ENCODE measurements at regions not wholly inside any gene's neighbourhood (a gene's known extent, or its start where the extent isn't known, plus 50 kb on each side); places are given as distances from the start of the nearest gene placed in this dataset.

DNA sequence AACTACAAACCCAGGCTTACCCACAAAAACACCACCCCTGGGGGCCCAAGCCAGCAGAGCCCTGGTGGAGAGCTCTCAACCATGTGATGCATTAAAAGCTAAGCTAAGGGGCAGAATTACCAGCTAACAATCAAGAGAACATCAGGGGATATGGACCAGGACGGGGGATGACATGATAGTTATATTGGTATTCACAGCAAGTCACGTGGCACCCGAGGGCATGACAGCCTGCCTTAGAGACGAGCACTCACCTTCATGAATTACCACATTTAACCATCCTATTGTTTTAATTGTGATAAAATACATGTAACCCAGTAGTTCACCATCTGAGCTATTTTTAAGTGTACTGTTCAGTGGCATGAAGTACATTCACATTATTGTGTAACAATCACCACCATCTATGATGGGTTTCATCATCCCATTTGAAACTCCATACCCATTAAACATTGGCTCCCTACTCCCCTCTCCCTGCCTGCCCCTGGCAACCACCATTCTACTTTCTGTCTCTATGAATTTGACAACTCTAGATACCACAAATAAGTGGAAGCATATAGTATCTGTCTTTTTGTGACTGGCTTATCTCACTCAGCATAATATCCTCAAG lies 245.6 kb downstream of the ANAPC1 start:
- H3K36me3 Mint-ChIP-seq (ENCODE audit: low read depth) = no peaks in the 10 kb centered on the region
- intact Hi-C loops (cut with micrococcal nuclease) = no loop called here
- no peaks in the 10 kb centered on the region for H3K9me3 Mint-ChIP-seq
- H3K27ac Mint-ChIP-seq = no peak overlapping the region
- H3K4me1 Mint-ChIP-seq (ENCODE audit: low read depth) = peaks cover 44% of the 10 kb centered on the region
- H3K27me3 Mint-ChIP-seq = no peaks in the 10 kb centered on the region
- no peak overlapping the region for H3K4me3 Mint-ChIP-seq

DNA sequence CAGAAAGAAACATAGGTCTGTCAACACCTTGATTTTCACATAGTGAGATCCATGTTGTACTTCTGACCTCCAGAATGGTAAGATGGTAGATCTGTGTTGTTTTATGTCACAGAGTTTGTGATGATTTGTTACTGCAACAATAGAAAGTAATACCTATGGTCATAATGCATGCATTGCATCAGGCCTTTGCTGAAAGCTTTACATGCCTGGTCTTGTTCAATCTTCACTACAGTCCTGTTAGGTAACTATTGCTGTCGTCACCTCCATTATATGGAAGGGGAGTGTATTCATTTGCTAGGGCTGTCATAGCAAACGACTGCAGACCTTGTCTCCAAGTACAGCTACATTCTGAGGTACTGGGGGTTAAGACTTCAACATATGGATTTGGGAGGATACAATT lies 243.5 kb downstream of the ANAPC1 start:
- Mint-ChIP-seq H3K36me3 (ENCODE audit: low read depth) (no peaks in the 10 kb centered on the region), H3K4me3 (no peak overlapping the region), H3K27me3 (no peaks in the 10 kb centered on the region), H3K9me3 (no peaks in the 10 kb centered on the region), H3K27ac (no peak overlapping the region), H3K4me1 (ENCODE audit: low read depth) (peaks cover 37% of the 10 kb centered on the region)
- intact Hi-C loops (cut with micrococcal nuclease) = loop anchor here (5.0 kb wide), 1 partner anchor 62 kb away; no protein-coding TSS in a partner anchor

DNA sequence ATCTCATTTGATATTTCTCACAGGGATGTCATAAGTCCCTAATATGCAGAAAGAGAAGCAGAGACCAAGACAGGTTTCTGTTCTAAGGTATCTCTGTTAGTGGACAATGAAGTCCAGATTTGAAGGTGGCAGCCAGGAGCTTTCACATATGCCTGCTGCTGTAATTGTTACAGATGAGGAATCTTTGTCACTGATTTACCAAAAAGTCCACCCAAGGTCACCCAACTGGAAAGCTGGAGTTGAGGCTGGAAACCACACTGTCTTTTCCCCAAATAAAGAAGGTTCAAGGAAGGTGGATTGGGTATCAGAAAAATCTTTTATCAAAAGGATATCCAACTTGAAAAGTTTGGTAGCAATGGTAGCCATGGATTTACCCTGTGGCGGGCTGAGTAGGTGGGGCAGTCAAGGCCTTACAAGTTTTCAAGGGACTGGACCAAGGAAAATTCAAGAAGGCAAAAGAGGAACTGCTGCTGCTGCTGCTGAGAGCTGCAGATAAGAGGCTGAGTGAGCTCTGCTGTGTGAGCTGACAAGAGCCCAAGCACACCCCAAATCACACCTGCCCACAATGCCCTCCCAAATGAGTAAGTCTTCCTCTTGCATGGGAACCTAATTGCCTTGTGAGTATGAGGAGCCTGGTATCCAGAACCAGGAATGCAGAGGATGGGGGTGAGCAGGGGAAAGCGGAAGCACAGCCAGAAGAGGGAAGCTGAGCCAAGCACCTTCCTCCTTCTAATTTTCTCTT lies 241.2 kb downstream of the ANAPC1 start:
- Mint-ChIP-seq H3K36me3 (ENCODE audit: low read depth) (peaks cover 9% of the 10 kb centered on the region), H3K9me3 (peaks cover 16% of the 10 kb centered on the region), H3K27ac (peak overlapping the region; percentile 76), H3K4me3 (no peak overlapping the region), H3K4me1 (ENCODE audit: low read depth) (peaks cover 34% of the 10 kb centered on the region), H3K27me3 (no peaks in the 10 kb centered on the region)
- intact Hi-C loops (cut with micrococcal nuclease) = loop anchor here (5.0 kb wide), 1 partner anchor 60 kb away; no protein-coding TSS in a partner anchor

DNA sequence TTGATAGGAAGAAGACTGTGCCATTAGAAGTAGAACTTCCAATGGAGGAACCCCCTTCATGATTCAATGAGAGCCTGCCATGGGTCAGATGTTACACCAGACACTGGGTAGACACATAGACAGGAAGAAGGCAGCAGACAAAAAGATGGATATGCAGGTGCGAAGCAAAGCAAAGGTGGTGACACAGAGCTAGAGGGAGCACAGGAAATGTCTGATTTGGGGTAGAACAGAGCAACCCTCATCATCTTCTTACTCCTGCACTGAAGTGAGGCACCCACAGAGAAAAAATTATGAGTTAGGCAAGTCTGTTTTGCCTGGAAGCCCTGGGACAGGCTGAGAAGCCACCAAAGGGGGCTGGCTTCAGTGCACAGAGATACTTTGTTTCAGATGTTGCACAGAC lies 240.2 kb downstream of the ANAPC1 start:
- Mint-ChIP-seq H3K27ac (peak overlapping the region; percentile 76), H3K4me1 (ENCODE audit: low read depth) (peaks cover 28% of the 10 kb centered on the region), H3K4me3 (no peak overlapping the region), H3K9me3 (peaks cover 16% of the 10 kb centered on the region), H3K36me3 (ENCODE audit: low read depth) (peaks cover 9% of the 10 kb centered on the region), H3K27me3 (no peaks in the 10 kb centered on the region)
- intact Hi-C loops (cut with micrococcal nuclease) = loop anchor here (5.0 kb wide), 1 partner anchor 59 kb away; no protein-coding TSS in a partner anchor

DNA sequence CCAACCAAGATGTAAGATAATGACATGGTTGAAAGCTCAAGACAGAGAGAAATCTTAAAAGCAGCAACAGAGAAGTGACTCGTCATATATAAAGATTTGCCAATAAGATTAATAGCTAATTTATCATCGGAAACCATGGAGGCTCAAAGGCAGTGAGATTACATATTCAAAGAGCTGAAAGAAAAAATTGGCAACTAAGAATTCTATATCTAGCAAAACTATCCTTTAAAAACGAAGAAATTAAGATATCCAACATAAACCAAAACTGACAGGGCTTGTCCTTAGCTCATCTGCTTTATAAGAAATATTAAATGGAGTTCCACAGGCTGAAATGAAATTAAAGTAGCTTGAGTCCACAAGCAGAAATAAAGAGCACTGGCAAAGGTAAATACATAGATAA lies 236.6 kb downstream of the ANAPC1 start:
- no peaks in the 10 kb centered on the region for H3K27me3 Mint-ChIP-seq

DNA sequence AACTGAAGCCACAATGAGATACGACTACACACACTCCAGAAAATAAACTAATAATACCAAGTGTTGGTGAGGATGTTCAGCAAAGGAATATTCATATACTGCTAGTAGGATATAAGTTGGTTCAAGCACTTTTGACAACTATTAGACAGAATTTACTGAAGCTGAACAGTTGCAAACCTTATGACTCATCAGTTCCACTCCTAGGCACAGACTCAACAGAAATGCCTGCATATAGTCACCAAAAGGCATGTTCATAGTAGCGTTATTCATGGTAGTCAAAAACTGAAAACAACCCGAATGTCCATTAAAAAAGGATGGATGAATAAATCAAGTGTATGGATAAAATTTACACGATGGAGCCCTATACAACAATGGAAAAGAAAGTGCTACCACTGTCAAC lies 232.0 kb downstream of the ANAPC1 start:
- Mint-ChIP-seq H3K4me3 (no peak overlapping the region), H3K36me3 (ENCODE audit: low read depth) (peaks cover 2% of the 10 kb centered on the region), H3K27ac (no peak overlapping the region), H3K4me1 (ENCODE audit: low read depth) (peaks cover 10% of the 10 kb centered on the region), H3K27me3 (no peaks in the 10 kb centered on the region), H3K9me3 (peaks cover 5% of the 10 kb centered on the region)
- intact Hi-C loops (cut with micrococcal nuclease) = no loop called here

More for the DNA sequence above, 236.6 kb downstream of the ANAPC1 start:
- Mint-ChIP-seq H3K9me3 (peaks cover 16% of the 10 kb centered on the region), H3K4me1 (ENCODE audit: low read depth) (peaks cover 16% of the 10 kb centered on the region), H3K4me3 (no peak overlapping the region), H3K27ac (no peak overlapping the region), H3K36me3 (ENCODE audit: low read depth) (peaks cover 9% of the 10 kb centered on the region)
- intact Hi-C loops (cut with micrococcal nuclease) = no loop called here

DNA sequence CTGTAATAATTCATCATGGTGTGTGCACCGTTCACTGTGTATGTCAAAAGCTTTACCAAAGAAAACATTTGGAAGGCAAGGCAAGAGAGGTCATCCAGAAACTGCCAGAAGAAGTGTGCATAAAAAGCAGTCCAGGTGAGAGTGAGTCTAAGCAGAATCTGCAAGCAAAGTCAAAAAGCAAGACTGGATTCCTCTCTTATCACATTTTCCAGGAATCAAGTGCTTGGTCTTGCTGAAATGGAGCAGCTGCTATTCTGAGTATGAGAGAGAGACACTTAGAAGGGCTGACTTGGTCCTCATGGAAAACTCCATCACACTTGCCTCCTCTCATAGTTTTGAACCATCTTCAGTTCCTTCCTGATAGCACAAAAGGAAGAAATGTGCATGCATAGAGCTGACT lies 231.3 kb downstream of the ANAPC1 start:
- H3K9me3 Mint-ChIP-seq = no peaks in the 10 kb centered on the region
- no peaks in the 10 kb centered on the region for H3K27me3 Mint-ChIP-seq
- no peaks in the 10 kb centered on the region for H3K36me3 Mint-ChIP-seq (ENCODE audit: low read depth)
- no peak overlapping the region for H3K27ac Mint-ChIP-seq
- peaks cover 14% of the 10 kb centered on the region for H3K4me1 Mint-ChIP-seq (ENCODE audit: low read depth)
- intact Hi-C loops (cut with micrococcal nuclease) = no loop called here
- no peak overlapping the region for H3K4me3 Mint-ChIP-seq

DNA sequence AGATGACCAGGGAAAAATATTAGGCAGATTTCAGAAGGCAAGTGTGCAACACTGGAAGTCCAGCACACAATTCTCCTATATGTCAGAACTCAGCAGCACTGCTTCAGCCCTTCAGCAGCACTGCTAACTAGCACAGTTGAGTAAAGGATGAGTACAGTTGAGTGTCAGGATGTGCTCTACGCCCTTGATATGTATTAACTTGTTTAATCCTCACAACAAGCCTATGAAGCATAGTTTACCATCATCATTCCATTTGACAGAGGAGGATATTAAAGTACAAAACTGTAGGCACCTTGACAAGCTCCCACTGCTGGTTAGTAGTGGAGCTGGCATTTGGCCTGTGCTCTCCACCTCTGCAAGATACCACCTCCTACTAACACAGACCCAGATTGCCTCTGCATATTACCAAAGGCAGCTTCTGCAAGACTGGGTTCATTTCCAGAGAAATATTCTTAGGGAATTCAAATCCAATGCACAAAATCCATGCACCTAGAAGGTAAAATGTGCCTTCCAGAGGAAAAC lies 230.8 kb downstream of the ANAPC1 start:
- Mint-ChIP-seq H3K4me1 (ENCODE audit: low read depth) (peaks cover 14% of the 10 kb centered on the region), H3K36me3 (ENCODE audit: low read depth) (no peaks in the 10 kb centered on the region), H3K4me3 (no peak overlapping the region), H3K9me3 (no peaks in the 10 kb centered on the region), H3K27ac (no peak overlapping the region), H3K27me3 (no peaks in the 10 kb centered on the region)
- intact Hi-C loops (cut with micrococcal nuclease) = no loop called here

DNA sequence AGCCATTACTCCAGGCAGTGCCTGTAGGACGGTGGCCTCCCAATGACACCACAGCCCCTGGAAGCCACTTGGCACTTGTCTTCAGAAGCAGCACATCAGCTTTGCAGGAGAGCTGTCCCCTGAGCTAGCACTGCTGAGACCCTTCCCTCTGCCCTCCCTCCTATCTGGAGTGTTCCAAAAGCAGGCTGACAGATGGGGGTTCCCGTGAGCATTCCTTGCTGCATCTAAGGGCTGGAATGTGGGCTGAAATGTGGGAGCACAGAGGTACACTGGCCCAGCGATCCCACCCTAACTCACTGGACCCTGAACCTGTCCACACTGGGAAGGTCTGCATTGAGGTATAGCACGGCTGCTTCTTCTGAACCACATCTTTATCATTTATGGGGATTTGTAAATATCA lies 230.1 kb downstream of the ANAPC1 start:
- Mint-ChIP-seq H3K36me3 (ENCODE audit: low read depth) (no peaks in the 10 kb centered on the region), H3K27ac (no peak overlapping the region), H3K4me1 (ENCODE audit: low read depth) (peaks cover 18% of the 10 kb centered on the region), H3K4me3 (no peak overlapping the region), H3K9me3 (no peaks in the 10 kb centered on the region), H3K27me3 (no peaks in the 10 kb centered on the region)
- intact Hi-C loops (cut with micrococcal nuclease) = no loop called here

DNA sequence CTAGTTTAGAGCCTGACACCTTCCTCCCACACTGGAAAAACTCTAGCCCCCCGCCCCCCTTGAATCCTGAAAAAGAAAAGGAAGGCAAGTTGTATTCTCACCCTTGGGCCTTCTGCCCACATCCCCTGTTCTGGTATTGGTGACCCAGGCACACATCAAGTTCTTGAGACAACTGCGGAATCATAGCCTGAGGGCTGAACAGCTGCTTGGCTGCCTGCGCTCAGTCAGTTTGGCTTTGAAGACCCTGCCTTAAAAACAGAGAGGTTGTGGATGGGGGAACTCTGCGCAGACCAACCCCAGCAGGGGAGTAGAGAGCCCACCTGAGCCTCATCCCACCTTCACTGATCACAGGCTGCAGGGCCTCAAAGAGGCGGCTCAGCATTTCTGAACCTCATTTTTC lies 229.2 kb downstream of the ANAPC1 start:
- Mint-ChIP-seq H3K36me3 (ENCODE audit: low read depth) (no peaks in the 10 kb centered on the region), H3K4me3 (no peak overlapping the region), H3K27me3 (no peaks in the 10 kb centered on the region), H3K9me3 (no peaks in the 10 kb centered on the region), H3K27ac (no peak overlapping the region), H3K4me1 (ENCODE audit: low read depth) (peaks cover 27% of the 10 kb centered on the region)
- intact Hi-C loops (cut with micrococcal nuclease) = no loop called here

DNA sequence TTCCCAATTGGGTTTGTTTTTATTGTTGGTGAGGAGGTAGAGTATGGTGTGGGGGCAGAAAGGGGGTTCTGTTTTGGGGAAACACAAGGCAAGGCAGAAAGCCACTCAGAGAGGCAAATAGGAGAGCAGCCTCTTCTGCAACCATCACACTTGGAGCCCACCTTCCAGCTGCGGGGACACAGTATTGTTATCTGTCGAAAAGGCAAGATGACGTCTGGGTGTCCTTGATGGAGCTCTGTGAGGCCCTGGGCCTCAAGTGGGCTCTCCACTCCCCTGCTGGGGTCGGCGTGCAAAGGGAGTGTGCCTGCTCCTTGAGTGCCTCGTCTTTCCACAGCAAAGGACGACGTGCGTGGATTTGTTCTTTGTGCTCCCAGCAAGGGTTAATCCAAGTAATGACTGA lies 227.6 kb downstream of the ANAPC1 start:
- H3K9me3 Mint-ChIP-seq = no peaks in the 10 kb centered on the region
- H3K4me1 Mint-ChIP-seq (ENCODE audit: low read depth) = peaks cover 40% of the 10 kb centered on the region
- intact Hi-C loops (cut with micrococcal nuclease) = no loop called here
- H3K36me3 Mint-ChIP-seq (ENCODE audit: low read depth) = no peaks in the 10 kb centered on the region
- H3K27ac Mint-ChIP-seq = no peak overlapping the region
- no peaks in the 10 kb centered on the region for H3K27me3 Mint-ChIP-seq
- H3K4me3 Mint-ChIP-seq = no peak overlapping the region

DNA sequence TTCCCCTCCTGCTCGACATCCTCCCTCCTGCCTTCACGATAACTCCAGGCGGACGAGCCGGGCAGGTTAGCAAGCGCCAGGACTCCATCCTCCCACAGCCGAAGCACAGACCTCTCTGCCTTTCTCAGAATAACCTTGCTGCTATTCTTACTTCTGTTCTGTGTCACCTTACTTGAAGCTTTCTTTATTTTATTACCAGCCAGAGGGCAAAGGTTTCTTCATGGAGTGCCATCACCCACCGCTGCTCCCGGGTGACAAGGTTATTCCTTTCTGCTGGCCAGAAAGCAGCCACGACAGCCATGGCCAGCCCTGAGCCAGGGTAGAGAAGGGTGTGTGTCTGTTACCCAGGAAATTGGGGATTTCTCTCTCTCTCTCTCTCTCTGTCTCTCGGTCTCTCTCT lies 227.1 kb downstream of the ANAPC1 start:
- H3K4me3 Mint-ChIP-seq = no peak overlapping the region
- H3K36me3 Mint-ChIP-seq (ENCODE audit: low read depth) = no peaks in the 10 kb centered on the region
- no peaks in the 10 kb centered on the region for H3K9me3 Mint-ChIP-seq
- intact Hi-C loops (cut with micrococcal nuclease) = no loop called here
- no peaks in the 10 kb centered on the region for H3K27me3 Mint-ChIP-seq
- peaks cover 45% of the 10 kb centered on the region for H3K4me1 Mint-ChIP-seq (ENCODE audit: low read depth)
- peak overlapping the region; percentile 1 for H3K27ac Mint-ChIP-seq

DNA sequence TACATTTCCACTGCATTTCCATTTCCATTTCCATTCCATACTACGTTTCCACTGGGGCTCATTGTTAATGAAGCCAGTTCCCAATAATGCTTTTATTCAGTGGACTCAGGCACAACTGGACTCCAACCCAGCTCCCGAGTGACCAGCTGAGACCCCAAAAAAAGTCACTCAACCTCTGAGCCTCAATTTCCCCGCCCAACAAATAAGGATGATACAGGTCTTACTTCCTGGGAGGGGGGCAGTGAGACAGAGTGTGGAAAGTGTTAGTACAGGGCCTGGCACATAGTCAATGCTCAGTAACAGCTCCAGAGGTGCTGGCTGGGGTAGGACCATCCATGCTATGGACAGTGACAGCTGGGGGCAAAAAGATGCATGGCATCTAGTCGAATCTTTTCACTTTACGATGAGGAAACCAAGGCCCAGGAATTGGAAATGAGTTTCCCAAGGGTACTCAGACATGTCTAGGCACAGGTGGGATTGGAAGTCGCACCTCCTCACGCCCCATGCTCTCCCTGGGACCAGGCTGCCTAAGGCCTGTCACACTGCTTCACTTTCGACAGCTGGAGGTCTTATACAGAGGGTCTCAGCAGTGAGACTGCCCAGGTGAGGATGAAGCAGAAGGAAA lies 226.5 kb downstream of the ANAPC1 start:
- no peaks in the 10 kb centered on the region for H3K9me3 Mint-ChIP-seq
- peaks cover 51% of the 10 kb centered on the region for H3K4me1 Mint-ChIP-seq (ENCODE audit: low read depth)
- no peaks in the 10 kb centered on the region for H3K27me3 Mint-ChIP-seq
- intact Hi-C loops (cut with micrococcal nuclease) = no loop called here
- no peak overlapping the region for H3K4me3 Mint-ChIP-seq
- H3K27ac Mint-ChIP-seq = peak overlapping the region; percentile 1
- H3K36me3 Mint-ChIP-seq (ENCODE audit: low read depth) = no peaks in the 10 kb centered on the region
